Body of pancreas (tissue), 4 donors: ENCODE measurements at regions not wholly inside any gene's neighbourhood (a gene's known extent, or its start where the extent isn't known, plus 50 kb on each side); places are given as distances from the start of the nearest gene placed in this dataset.

ENCODE experiments used
- CTCF ChIP-seq, 7 experiments: fragments of 450-650 bp in 4 of 7; fragments of 200-600 bp in 3 of 7; sonication (generic) in 3 of 7; IDR thresholded peaks; one replicate each; pipeline ENCODE4 v1.5.1; 2016 to 2019; ENCODE audit warnings: antibody characterized with exemption in 7 of 7
- POLR2A ChIP-seq, 3 donors: fragments of 450-650 bp; IDR thresholded peaks; one replicate each; pipeline ENCODE4 v1.6.1; 2016; ENCODE audit warnings: antibody characterized with exemption in 3 of 3, mild to moderate bottlenecking in 2 of 3

DNA sequence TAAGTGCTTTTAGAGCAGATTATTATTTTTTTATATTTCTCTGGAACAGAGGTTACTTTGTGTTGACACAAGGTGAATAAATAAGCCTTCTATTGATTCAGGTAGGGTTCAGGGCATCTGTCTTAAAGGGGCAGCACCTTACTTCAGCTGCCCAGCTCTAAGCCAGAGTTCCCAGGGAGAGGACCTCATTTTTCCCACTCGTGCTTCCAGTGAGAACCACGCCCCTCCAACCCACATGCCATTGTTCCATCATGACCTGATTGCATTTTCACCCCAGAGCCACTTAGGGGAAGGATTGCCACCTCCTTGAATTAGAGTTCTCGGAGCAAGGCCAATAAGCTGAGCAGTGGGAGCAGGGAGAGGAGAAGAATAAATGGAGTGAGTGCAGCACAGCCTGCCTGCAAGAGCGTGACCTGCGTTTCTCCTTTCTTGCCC is 104.3 kb upstream of the FRY start:
- TF ChIP-seq CTCF (IDR thresholded peaks at IDR 0.05): peak in 3 of 7 experiments; percentile 3 to 13 (median 4)
- no peak for TF ChIP-seq POLR2A (IDR thresholded peaks at IDR 0.05)
